D341Med (cell line): ENCODE measurements at regions not wholly inside any gene's neighbourhood (a gene's known extent, or its start where the extent isn't known, plus 50 kb on each side); places are given as distances from the start of the nearest gene placed in this dataset.
"Not testable (repeated sequence)": the region's sequence is repeated elsewhere in the genome, so short reads cannot be mapped to it uniquely, and the experiment has no call there.

Source experiments
- DNase-seq: peaks from one replicate; pipeline ENCODE4 v3.0.0; 2012; ENCODE audit warnings: low spot score

GRCh38 chr14:22491683-22492621 is 97.1 kb downstream of the DAD1 start:
- DNase-seq = no peak

GRCh38 chr14:22491053-22491452 is 98.0 kb downstream of the DAD1 start:
- DNase-seq = not testable (repeated sequence)

GRCh38 chr14:22489957-22490950 is 98.8 kb downstream of the DAD1 start:
- no peak for DNase-seq

GRCh38 chr14:22489244-22489545 is 99.8 kb downstream of the DAD1 start:
- DNase-seq = peak; percentile 81

GRCh38 chr14:22488522-22489243 is 100.3 kb downstream of the DAD1 start:
- DNase-seq = no peak

GRCh38 chr14:22487941-22488340 is 101.1 kb downstream of the DAD1 start:
- no peak for DNase-seq

GRCh38 chr14:22487401-22487800 is 101.6 kb downstream of the DAD1 start:
- DNase-seq = no peak

GRCh38 chr14:22486675-22487074 is 102.3 kb downstream of the DAD1 start:
- no peak for DNase-seq

- DNase-seq = no peak
Observed at GRCh38 chr14:22485649-22486048, 103.4 kb downstream of the DAD1 start.

- DNase-seq = no peak
Observed at GRCh38 chr14:22485178-22485577, 103.8 kb downstream of the DAD1 start.

GRCh38 chr14:22484632-22485031 is 104.4 kb downstream of the DAD1 start:
- DNase-seq = no peak

- peak; percentile 34 for DNase-seq
Observed at GRCh38 chr14:22483863-22484593, 105.0 kb downstream of the DAD1 start.

- DNase-seq = no peak
Observed at GRCh38 chr14:22482782-22483553, 106.1 kb downstream of the DAD1 start.

GRCh38 chr14:22482085-22482694 is 106.8 kb downstream of the DAD1 start:
- DNase-seq = no peak

GRCh38 chr14:22481546-22481945 is 107.5 kb downstream of the DAD1 start:
- no peak for DNase-seq

GRCh38 chr14:22479776-22480464 is 109.1 kb downstream of the DAD1 start:
- no peak for DNase-seq

GRCh38 chr14:22479132-22479531 is 109.9 kb downstream of the DAD1 start:
- DNase-seq = no peak

- DNase-seq = peak; percentile 31
Observed at GRCh38 chr14:22478670-22479069, 110.4 kb downstream of the DAD1 start.

GRCh38 chr14:22478247-22478646 is 110.8 kb downstream of the DAD1 start:
- no peak for DNase-seq
